Osteoblast (primary cell): ENCODE measurements at regions not wholly inside any gene's neighbourhood (a gene's known extent, or its start where the extent isn't known, plus 50 kb on each side); places are given as distances from the start of the nearest gene placed in this dataset.

Source experiments
- DNase-seq: peaks from one replicate; pipeline ENCODE4 v3.0.0; 2011; ENCODE audit warnings: low spot score, mixed read lengths; ENCODE audit not compliant: insufficient read length; ENCODE audit errors: missing footprints
- H2AFZ ChIP-seq: 2 replicates; pipeline ENCODE4 v1.6.0; 2011; ENCODE audit warnings: mild to moderate bottlenecking, low read length
- H3K27ac ChIP-seq: 2 replicates; pipeline ENCODE4 v1.5.1; 2011; ENCODE audit warnings: mild to moderate bottlenecking, low read depth, low read length, moderate library complexity
- H3K27me3 ChIP-seq: 2 replicates; pipeline ENCODE4 v1.6.0; 2012; ENCODE audit warnings: mild to moderate bottlenecking, control low read depth, inconsistent platforms, low read length, moderate library complexity; ENCODE audit not compliant: insufficient read depth
- H3K36me3 ChIP-seq: 2 replicates; pipeline ENCODE4 v1.5.1; 2011; ENCODE audit warnings: mild to moderate bottlenecking, low read length, control low read depth, moderate library complexity; ENCODE audit not compliant: insufficient read depth
- H3K4me1 ChIP-seq: 2 replicates; pipeline ENCODE4 v1.5.1; 2011; ENCODE audit warnings: mild to moderate bottlenecking, low read length, control low read depth, moderate library complexity; ENCODE audit not compliant: insufficient read depth
- H3K4me2 ChIP-seq: 2 replicates; pipeline ENCODE4 v1.6.0; 2011; ENCODE audit warnings: mild to moderate bottlenecking, low read length; ENCODE audit not compliant: insufficient read depth
- H3K4me3 ChIP-seq: fragments of 200-600 bp; sonication (generic); 3 replicates; pipeline ENCODE4 v1.5.1; 2012; ENCODE audit warnings: mild to moderate bottlenecking, low read length, inconsistent platforms; ENCODE audit not compliant: insufficient read depth
- H3K79me2 ChIP-seq: 2 replicates; pipeline ENCODE4 v1.6.0; 2012; ENCODE audit warnings: mild to moderate bottlenecking, low read length, control low read depth, inconsistent platforms; ENCODE audit not compliant: insufficient read depth
- H3K9me3 ChIP-seq: 2 replicates; pipeline ENCODE4 v1.5.1; 2011; ENCODE audit warnings: low read depth, low read length, control low read depth
- H4K20me1 ChIP-seq: 2 replicates; pipeline ENCODE4 v1.6.0; 2012; ENCODE audit warnings: mild to moderate bottlenecking, low read length, control low read depth; ENCODE audit not compliant: insufficient read depth
- TF ChIP-seq, protein P1 (sequence below): IDR thresholded peaks from 2 replicates; pipeline ENCODE4 v1.5.1; 2011; ENCODE audit warnings: mild to moderate bottlenecking, low read depth, low read length, moderate library complexity; ENCODE audit errors: extremely low read depth

DNA sequence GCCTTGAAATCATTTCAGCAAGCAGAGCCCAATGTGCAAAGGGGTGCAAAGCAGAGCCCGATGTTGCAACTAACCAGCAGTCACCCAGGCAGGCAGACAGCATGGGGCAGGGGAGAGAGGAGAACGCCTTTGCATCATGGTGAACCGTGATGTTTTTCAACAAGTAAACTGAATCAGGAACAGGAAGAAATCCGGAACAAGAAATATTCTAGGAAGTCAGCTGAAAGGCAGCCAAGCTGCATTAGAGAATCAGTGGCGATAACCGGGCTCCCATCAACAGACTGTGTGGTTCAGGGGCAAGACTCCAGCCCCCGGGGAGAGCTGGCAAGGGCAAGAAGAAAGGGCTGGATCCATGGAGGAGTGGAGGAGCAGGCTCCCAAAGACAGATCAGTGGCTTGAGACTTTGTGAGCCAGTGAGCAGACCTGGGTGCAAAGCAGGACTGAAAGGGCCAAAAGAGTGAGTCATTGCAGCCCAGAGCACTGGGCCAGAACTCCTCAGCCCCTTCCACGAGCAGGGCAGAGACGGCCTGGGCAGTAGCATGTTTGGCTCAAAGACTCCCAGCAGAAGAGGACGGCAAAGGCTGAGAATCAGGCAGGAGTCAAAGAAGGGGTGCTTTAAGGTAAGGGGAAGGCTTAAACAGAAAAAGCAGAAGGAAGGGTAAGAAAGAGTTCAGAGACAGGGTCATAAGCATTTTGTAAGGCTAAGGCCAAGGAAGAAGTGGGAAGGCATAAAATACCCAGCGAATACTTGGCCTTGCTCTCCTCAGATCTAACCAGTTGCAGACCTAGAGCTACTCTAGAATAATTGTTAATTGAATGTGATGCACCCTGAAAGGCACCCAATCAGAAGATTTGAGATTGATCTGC, 155.0 kb downstream of the SETD4 start:
- H4K20me1 ChIP-seq: no peaks in the 10 kb centered on the region
- peak overlapping the region; percentile 6 for H2AFZ ChIP-seq
- H3K27me3 ChIP-seq: peaks cover 9% of the 10 kb centered on the region
- H3K36me3 ChIP-seq: no peaks in the 10 kb centered on the region
- H3K4me3 ChIP-seq: no peak overlapping the region
- H3K79me2 ChIP-seq: no peaks in the 10 kb centered on the region
- H3K9me3 ChIP-seq: no peaks in the 10 kb centered on the region
- H3K4me1 ChIP-seq: peaks cover 3% of the 10 kb centered on the region
- no peak overlapping the region for H3K4me2 ChIP-seq
- TF ChIP-seq, protein P1, sequence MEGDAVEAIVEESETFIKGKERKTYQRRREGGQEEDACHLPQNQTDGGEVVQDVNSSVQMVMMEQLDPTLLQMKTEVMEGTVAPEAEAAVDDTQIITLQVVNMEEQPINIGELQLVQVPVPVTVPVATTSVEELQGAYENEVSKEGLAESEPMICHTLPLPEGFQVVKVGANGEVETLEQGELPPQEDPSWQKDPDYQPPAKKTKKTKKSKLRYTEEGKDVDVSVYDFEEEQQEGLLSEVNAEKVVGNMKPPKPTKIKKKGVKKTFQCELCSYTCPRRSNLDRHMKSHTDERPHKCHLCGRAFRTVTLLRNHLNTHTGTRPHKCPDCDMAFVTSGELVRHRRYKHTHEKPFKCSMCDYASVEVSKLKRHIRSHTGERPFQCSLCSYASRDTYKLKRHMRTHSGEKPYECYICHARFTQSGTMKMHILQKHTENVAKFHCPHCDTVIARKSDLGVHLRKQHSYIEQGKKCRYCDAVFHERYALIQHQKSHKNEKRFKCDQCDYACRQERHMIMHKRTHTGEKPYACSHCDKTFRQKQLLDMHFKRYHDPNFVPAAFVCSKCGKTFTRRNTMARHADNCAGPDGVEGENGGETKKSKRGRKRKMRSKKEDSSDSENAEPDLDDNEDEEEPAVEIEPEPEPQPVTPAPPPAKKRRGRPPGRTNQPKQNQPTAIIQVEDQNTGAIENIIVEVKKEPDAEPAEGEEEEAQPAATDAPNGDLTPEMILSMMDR: no peak
- no peak for DNase-seq
- H3K27ac ChIP-seq: no peak overlapping the region

GRCh38 chr21:35900539-35900938, 159.8 kb downstream of the SETD4 start:
- no peaks in the 10 kb centered on the region for H3K79me2 ChIP-seq
- no peak for DNase-seq
- H4K20me1 ChIP-seq: no peaks in the 10 kb centered on the region
- H3K36me3 ChIP-seq: no peaks in the 10 kb centered on the region
- H3K4me3 ChIP-seq: no peak overlapping the region
- no peaks in the 10 kb centered on the region for H3K4me1 ChIP-seq
- no peak overlapping the region for H3K4me2 ChIP-seq
- TF ChIP-seq, protein P1: no peak
- no peak overlapping the region for H2AFZ ChIP-seq
- H3K9me3 ChIP-seq: no peaks in the 10 kb centered on the region
- H3K27ac ChIP-seq: no peak overlapping the region
- H3K27me3 ChIP-seq: peaks cover 22% of the 10 kb centered on the region

DNA sequence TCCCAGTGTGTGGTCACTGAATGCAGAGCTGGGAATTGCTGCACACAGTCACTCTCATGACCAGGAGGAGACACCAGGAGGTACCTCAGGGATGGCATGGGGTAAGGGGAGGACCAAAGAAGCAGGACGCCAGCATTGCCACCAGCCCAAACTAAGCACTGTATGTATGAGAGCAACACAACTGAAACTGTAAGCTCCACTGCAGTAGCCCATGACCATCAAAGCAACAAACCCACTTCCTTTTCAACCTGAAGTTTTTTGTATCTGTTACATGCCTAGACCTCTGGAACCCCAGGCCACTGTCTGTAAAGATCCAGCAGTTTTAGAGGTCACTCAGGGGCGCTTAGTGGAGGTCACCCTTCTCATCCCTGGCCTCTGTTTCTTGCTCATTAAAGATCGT, 164.3 kb downstream of the SETD4 start:
- TF ChIP-seq, protein P1: no peak
- no peaks in the 10 kb centered on the region for H3K4me1 ChIP-seq
- H3K27me3 ChIP-seq: peaks cover 36% of the 10 kb centered on the region

DNA sequence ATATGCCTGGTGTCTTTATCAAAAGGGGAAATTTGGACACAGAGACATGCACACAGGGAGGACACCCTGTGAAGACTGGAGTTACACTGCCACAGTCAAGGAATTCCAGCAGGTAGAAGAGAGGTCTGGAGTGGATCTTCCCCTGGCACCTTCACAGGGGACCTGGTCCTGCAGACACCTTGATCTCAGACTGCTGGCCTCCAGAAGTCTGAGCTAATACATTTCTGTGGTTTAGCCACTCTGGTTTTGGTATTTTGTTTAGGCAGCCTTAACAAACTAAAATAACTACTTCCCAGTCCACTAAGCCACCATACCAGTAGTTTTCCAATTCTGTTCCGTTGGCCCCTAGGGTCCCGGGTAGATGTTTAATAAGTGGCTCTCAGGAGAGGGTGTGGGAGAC, 164.7 kb downstream of the SETD4 start:
- no peak for DNase-seq
- TF ChIP-seq, protein P1: no peak

More for the DNA sequence above, 164.3 kb downstream of the SETD4 start:
- Histone ChIP-seq H3K27ac (no peak overlapping the region), H2AFZ (no peak overlapping the region), H3K4me3 (no peak overlapping the region), H3K36me3 (no peaks in the 10 kb centered on the region), H3K4me2 (no peak overlapping the region), H3K9me3 (no peaks in the 10 kb centered on the region), H4K20me1 (no peaks in the 10 kb centered on the region), H3K79me2 (no peaks in the 10 kb centered on the region)
- no peak for DNase-seq

More for the DNA sequence above, 164.7 kb downstream of the SETD4 start:
- H3K4me1 ChIP-seq: no peaks in the 10 kb centered on the region
- H3K4me3 ChIP-seq: no peak overlapping the region
- no peaks in the 10 kb centered on the region for H3K36me3 ChIP-seq
- no peaks in the 10 kb centered on the region for H4K20me1 ChIP-seq
- no peak overlapping the region for H3K27ac ChIP-seq
- H3K4me2 ChIP-seq: no peak overlapping the region
- no peaks in the 10 kb centered on the region for H3K79me2 ChIP-seq
- peaks cover 32% of the 10 kb centered on the region for H3K27me3 ChIP-seq
- H2AFZ ChIP-seq: no peak overlapping the region
- no peaks in the 10 kb centered on the region for H3K9me3 ChIP-seq
